ENCODE measurements at regions not wholly inside any gene's neighbourhood (a gene's known extent, or its start where the extent isn't known, plus 50 kb on each side); places are given as distances from the start of the nearest gene placed in this dataset.

- TF ChIP-seq CBFA2T3 (IDR thresholded peaks at IDR 0.05): no peak
- no peak for TF ChIP-seq MCM2 (IDR thresholded peaks at IDR 0.05; ENCODE audit: low read depth)
- no peak for TF ChIP-seq MXD1 (CRISPR knock-in tag; IDR thresholded peaks at IDR 0.05; ENCODE audit: borderline replicate concordance, poor library complexity, severe bottlenecking)
- no peak for TF ChIP-seq HBP1 (CRISPR knock-in tag; IDR thresholded peaks at IDR 0.05)
Observed at GRCh38 chr13:69450245-69450644, 657.4 kb upstream of the ATXN8OS start (continued).

DNA sequence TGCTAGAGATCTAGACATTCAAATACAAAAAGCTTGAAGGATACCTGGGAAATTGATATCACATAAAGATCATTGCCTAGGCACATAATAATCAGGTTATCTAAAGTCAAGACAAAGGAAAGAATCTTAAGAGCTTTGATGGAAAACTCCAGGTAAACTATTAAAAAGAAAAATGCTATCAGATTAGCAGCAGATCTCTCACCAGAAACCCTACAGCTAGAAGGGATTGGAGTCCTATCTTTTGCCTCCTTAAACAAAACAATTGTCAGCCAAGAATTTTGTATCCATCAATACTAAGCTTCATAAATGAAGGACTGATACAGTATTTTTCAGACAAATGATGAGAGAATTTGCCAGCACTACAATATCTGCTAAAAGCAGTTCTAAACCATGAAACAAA, 682.4 kb upstream of the ATXN8OS start:
- no peak for DNase-seq (ENCODE audit: extremely low read depth in 1 of 4, low spot score in 3 of 4)
- Histone ChIP-seq H3K79me2 (ENCODE audit: control insufficient read depth, insufficient read depth, low read length) (no peaks in the 10 kb centered on the region), H3K36me3 (ENCODE audit: control insufficient read depth, insufficient read depth, low read length) (no peaks in the 10 kb centered on the region), H3K27ac (ENCODE audit: extremely low read depth, low read depth, low read length) (no peak overlapping the region), H4K20me1 (replicated peaks; ENCODE audit: control insufficient read depth, insufficient read depth, low read length) (no peaks in the 10 kb centered on the region), H3K9me1 (ENCODE audit: control insufficient read depth, insufficient read depth, low read length) (no peaks in the 10 kb centered on the region), H2AFZ (ENCODE audit: low read depth, low read length) (no peak overlapping the region), H3K4me1 (replicated peaks in 1 of 2; ENCODE audit: control insufficient read depth in 2 of 2, insufficient read depth in 2 of 2, low read length in 2 of 2) (no peaks in the 10 kb centered on the region), H3K27me3 (ENCODE audit: control insufficient read depth in 2 of 2, insufficient read depth in 2 of 2, low read length in 2 of 2) (no peaks in the 10 kb centered on the region), H3K4me2 (ENCODE audit: insufficient read depth, low read length) (no peak overlapping the region), H3K9ac (ENCODE audit: insufficient read depth in 1 of 2, low read depth in 2 of 2, low read length in 2 of 2) (no peak overlapping the region), H3K9me3 (replicated peaks; ENCODE audit: control insufficient read depth, insufficient read depth, low read depth, low read length) (no peaks in the 10 kb centered on the region), H3K4me3 (no peak overlapping the region)
- intact Hi-C loops (cut with micrococcal nuclease): no loop called here
- no peak for TF ChIP-seq ZNF347 (CRISPR knock-in tag; IDR thresholded peaks at IDR 0.05; ENCODE audit: low read depth)
- TF ChIP-seq RFX1 (IDR thresholded peaks at IDR 0.05): no peak
- no peak for TF ChIP-seq MED1 (CRISPR knock-in tag; IDR thresholded peaks at IDR 0.05; ENCODE audit: borderline replicate concordance)
- no peak for TF ChIP-seq ZSCAN32 (CRISPR knock-in tag; IDR thresholded peaks at IDR 0.05)
- no peak for TF ChIP-seq ZZZ3 (IDR thresholded peaks at IDR 0.05)
- TF ChIP-seq MEF2D (tag; conservative IDR thresholded peaks at IDR 0.05; ENCODE audit: low read depth): no peak
- TF ChIP-seq NEUROD1 (IDR thresholded peaks at IDR 0.05; ENCODE audit: borderline replicate concordance, low read depth, low read length, partially characterized antibody): no peak
- no peak for TF ChIP-seq RBFOX2 (IDR thresholded peaks at IDR 0.05; ENCODE audit: low read depth, low read length)
- no peak for TF ChIP-seq TCF7 (IDR thresholded peaks at IDR 0.05; ENCODE audit: borderline replicate concordance)
- no peak for TF ChIP-seq ZKSCAN8 (CRISPR knock-in tag; IDR thresholded peaks at IDR 0.05)
- TF ChIP-seq, protein P1, sequence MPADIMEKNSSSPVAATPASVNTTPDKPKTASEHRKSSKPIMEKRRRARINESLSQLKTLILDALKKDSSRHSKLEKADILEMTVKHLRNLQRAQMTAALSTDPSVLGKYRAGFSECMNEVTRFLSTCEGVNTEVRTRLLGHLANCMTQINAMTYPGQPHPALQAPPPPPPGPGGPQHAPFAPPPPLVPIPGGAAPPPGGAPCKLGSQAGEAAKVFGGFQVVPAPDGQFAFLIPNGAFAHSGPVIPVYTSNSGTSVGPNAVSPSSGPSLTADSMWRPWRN (IDR thresholded peaks at IDR 0.05; ENCODE audit: low read depth): no peak
- no peak for TF ChIP-seq ZNF766 (CRISPR knock-in tag; conservative IDR thresholded peaks at IDR 0.05)
- TF ChIP-seq PRPF4 (IDR thresholded peaks at IDR 0.05; ENCODE audit: insufficient read depth, low read depth, low read length, poor library complexity, severe bottlenecking): no peak
- TF ChIP-seq GTF2E2 (tag; IDR thresholded peaks at IDR 0.05): no peak
- ChIA-PET POLR2A (no interaction called here), CTCF (ENCODE audit: low intra/inter-chr PET ratio) (no interaction called here)
- no peak for FAIRE-seq
- BruUV-seq (replicated peaks): no TSS peak
- in situ Hi-C loops (cut with MboI): no loop called here
- no peak for ATAC-seq

Measured in K562 (cell line).